Mesenchymal stem cell (in vitro differentiated cells and primary cell): ENCODE measurements at regions not wholly inside any gene's neighbourhood (a gene's known extent, or its start where the extent isn't known, plus 50 kb on each side); places are given as distances from the start of the nearest gene placed in this dataset.

Source experiments
- DNase-seq: peaks from one replicate; pipeline ENCODE4 v3.0.0-alpha.2; 2013
- H2AFZ ChIP-seq: one replicate; pipeline ENCODE4 v1.6.1; 2013; ENCODE audit warnings: low read depth, mild to moderate bottlenecking, control low read depth, inconsistent platforms, low read length, moderate library complexity
- H2AK5ac ChIP-seq: 2 replicates; pipeline ENCODE4 v1.6.1; 2013; ENCODE audit warnings: low read length, moderate library complexity, mild to moderate bottlenecking, inconsistent platforms; ENCODE audit not compliant: severe bottlenecking
- H2BK120ac ChIP-seq: one replicate; pipeline ENCODE4 v1.6.1; 2013; ENCODE audit warnings: low read depth, mild to moderate bottlenecking, inconsistent platforms, low read length, moderate library complexity
- H2BK12ac ChIP-seq, 2 experiments: one replicate each; pipeline ENCODE4 v1.6.1; 2013; ENCODE audit warnings: inconsistent platforms in 2 of 2, low read length in 2 of 2, mild to moderate bottlenecking in 2 of 2, moderate library complexity in 2 of 2, control low read depth in 1 of 2
- H2BK15ac ChIP-seq: one replicate; pipeline ENCODE4 v1.6.1; 2013; ENCODE audit warnings: mild to moderate bottlenecking, low read depth, inconsistent platforms; ENCODE audit not compliant: poor library complexity, severe bottlenecking
- H2BK5ac ChIP-seq: 2 replicates; pipeline ENCODE4 v1.6.1; 2013; ENCODE audit warnings: low read depth, mild to moderate bottlenecking, low read length, control low read depth, inconsistent platforms; ENCODE audit not compliant: poor library complexity, severe bottlenecking
- H3K14ac ChIP-seq, 2 experiments: one replicate each; pipeline ENCODE4 v1.6.1; 2013; ENCODE audit warnings: inconsistent platforms in 2 of 2, low read length in 2 of 2, control low read depth in 1 of 2, mild to moderate bottlenecking in 1 of 2, moderate library complexity in 1 of 2
- H3K18ac ChIP-seq, 2 experiments: one replicate each; pipeline ENCODE4 v1.6.1; 2013; ENCODE audit warnings: inconsistent platforms in 2 of 2, low read length in 2 of 2, control low read depth in 1 of 2, low read depth in 1 of 2, mild to moderate bottlenecking in 1 of 2
- H3K23ac ChIP-seq, 2 experiments: one replicate each; pipeline ENCODE4 v1.6.1; 2013; ENCODE audit warnings: inconsistent platforms in 2 of 2, low read length in 2 of 2, mild to moderate bottlenecking in 2 of 2, moderate library complexity in 2 of 2, control low read depth in 1 of 2
- H3K27ac ChIP-seq: 2 replicates; pipeline ENCODE4 v1.5.1; 2013; ENCODE audit warnings: mild to moderate bottlenecking, moderate library complexity, low read length, control low read depth, inconsistent platforms; ENCODE audit not compliant: poor library complexity, severe bottlenecking
- H3K27me3 ChIP-seq, 2 experiments: 2 replicates each; pipeline versions ENCODE4 v1.6.1 to v1.7.0; 2013; ENCODE audit warnings: low read length in 2 of 2, mild to moderate bottlenecking in 2 of 2, moderate library complexity in 2 of 2, control low read depth in 1 of 2, inconsistent platforms in 1 of 2; ENCODE audit not compliant: control insufficient read depth in 1 of 2, insufficient read depth in 1 of 2
- H3K36me3 ChIP-seq, 2 experiments: 2 replicates each; pipeline versions ENCODE4 v1.6.1 to v1.7.0; 2013; ENCODE audit warnings: low read length in 2 of 2, control low read depth in 1 of 2, inconsistent platforms in 1 of 2, low read depth in 1 of 2, mild to moderate bottlenecking in 1 of 2; ENCODE audit not compliant: insufficient read depth in 2 of 2, control insufficient read depth in 1 of 2
- H3K4ac ChIP-seq, 2 experiments: one replicate each; pipeline ENCODE4 v1.6.1; 2013; ENCODE audit warnings: inconsistent platforms in 2 of 2, low read length in 2 of 2, mild to moderate bottlenecking in 2 of 2, moderate library complexity in 2 of 2, control low read depth in 1 of 2, low read depth in 1 of 2
- H3K4me1 ChIP-seq: 2 replicates; pipeline ENCODE4 v1.6.1; 2013; ENCODE audit warnings: low read depth, low read length, control low read depth; ENCODE audit not compliant: control insufficient read depth, insufficient read depth
- H3K4me2 ChIP-seq: 2 replicates; pipeline ENCODE4 v1.6.1; 2013; ENCODE audit warnings: low read length, mild to moderate bottlenecking, inconsistent platforms; ENCODE audit not compliant: poor library complexity, severe bottlenecking
- H3K4me3 ChIP-seq, 2 experiments: 2 replicates each; pipeline versions ENCODE4 v1.5.1 to v1.7.0; 2013; ENCODE audit warnings: low read length in 2 of 2, mild to moderate bottlenecking in 2 of 2, control low read depth in 1 of 2, low read depth in 1 of 2; ENCODE audit not compliant: insufficient read depth in 1 of 2
- H3K79me1 ChIP-seq: replicated peaks from 2 replicates; pipeline ENCODE4 v1.6.1; 2013; ENCODE audit warnings: mild to moderate bottlenecking, control low read depth, low read length, inconsistent platforms; ENCODE audit not compliant: poor library complexity, severe bottlenecking
- H3K9ac ChIP-seq: 2 replicates; pipeline ENCODE4 v1.7.0; 2013; ENCODE audit warnings: mild to moderate bottlenecking, low read length, moderate library complexity
- H3K9me3 ChIP-seq: 2 replicates; pipeline ENCODE4 v1.7.0; 2013; ENCODE audit warnings: mild to moderate bottlenecking, low read length; ENCODE audit not compliant: control insufficient read depth
- H4K8ac ChIP-seq: one replicate; pipeline ENCODE4 v1.6.1; 2013; ENCODE audit warnings: inconsistent platforms, mild to moderate bottlenecking, low read length, moderate library complexity
- H4K91ac ChIP-seq: one replicate; pipeline ENCODE4 v1.6.1; 2013; ENCODE audit warnings: mild to moderate bottlenecking, low read length, inconsistent platforms
- WGBS: methylation state at CpG from one replicate; pipeline ENCODE4 v1.1.7; 2013; ENCODE audit warnings: mixed read lengths; 5-methylcytosine and 5-hydroxymethylcytosine counted together

GRCh38 chr1:37137601-37138000, 103.3 kb upstream of the GRIK3 start:
- no peak overlapping the region for H3K4me3 ChIP-seq
- no peak overlapping the region for H4K91ac ChIP-seq
- no peak overlapping the region for H2AK5ac ChIP-seq
- H3K4me2 ChIP-seq = no peak overlapping the region
- no peaks in the 10 kb centered on the region for H3K36me3 ChIP-seq
- no peak overlapping the region for H2BK120ac ChIP-seq
- H3K79me1 ChIP-seq = no peaks in the 10 kb centered on the region
- WGBS = 88% methylated on average over 4 of the region's 4 CpGs
- no peak overlapping the region for H2BK12ac ChIP-seq
- no peaks in the 10 kb centered on the region for H3K9me3 ChIP-seq
- no peak overlapping the region for H2BK5ac ChIP-seq
- H3K23ac ChIP-seq = no peak overlapping the region
- H3K14ac ChIP-seq = no peak overlapping the region
- no peak overlapping the region for H4K8ac ChIP-seq
- H3K4ac ChIP-seq = no peak overlapping the region
- DNase-seq = no peak
- no peaks in the 10 kb centered on the region for H3K27me3 ChIP-seq
- no peak overlapping the region for H2AFZ ChIP-seq
- H3K4me1 ChIP-seq = no peaks in the 10 kb centered on the region
- H3K27ac ChIP-seq = no peak overlapping the region
- no peak overlapping the region for H2BK15ac ChIP-seq
- H3K9ac ChIP-seq = no peak overlapping the region
- H3K18ac ChIP-seq = no peak overlapping the region

GRCh38 chr1:37143800-37144199, 109.5 kb upstream of the GRIK3 start:
- WGBS = 38% methylated on average over 2 of the region's 5 CpGs
- Histone ChIP-seq H2BK5ac (no peak overlapping the region), H3K4me3 (no peak overlapping the region), H3K27me3 (no peaks in the 10 kb centered on the region), H3K4me1 (no peaks in the 10 kb centered on the region), H3K23ac (no peak overlapping the region), H3K36me3 (no peaks in the 10 kb centered on the region), H4K8ac (no peak overlapping the region), H3K9ac (no peak overlapping the region), H2BK120ac (no peak overlapping the region), H2BK15ac (no peak overlapping the region), H3K4me2 (no peak overlapping the region), H3K4ac (no peak overlapping the region), H2AK5ac (no peak overlapping the region), H2BK12ac (no peak overlapping the region), H3K27ac (no peak overlapping the region), H3K9me3 (no peaks in the 10 kb centered on the region), H2AFZ (no peak overlapping the region), H3K18ac (no peak overlapping the region), H3K79me1 (no peaks in the 10 kb centered on the region), H4K91ac (no peak overlapping the region), H3K14ac (no peak overlapping the region)
- no peak for DNase-seq

DNA sequence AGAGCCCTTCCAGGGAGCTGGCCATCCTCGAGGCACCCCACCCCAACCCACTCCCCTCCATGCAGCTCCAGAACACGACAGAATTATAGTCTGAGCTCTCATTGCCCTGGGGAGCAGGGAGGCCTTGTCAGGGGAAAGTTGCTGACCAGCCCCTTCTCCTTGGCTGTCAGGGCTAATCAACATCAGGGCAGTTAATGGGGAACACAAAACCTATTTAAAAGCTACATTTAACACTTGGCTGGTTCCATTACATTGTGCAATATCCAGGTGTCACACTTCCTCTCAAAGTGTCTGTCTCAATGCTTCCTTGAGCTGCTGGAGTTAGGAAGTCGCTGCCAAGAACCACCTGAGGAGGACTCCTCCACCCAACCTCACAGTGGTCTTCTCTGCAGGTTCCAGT, 111.8 kb upstream of the GRIK3 start:
- no peak overlapping the region for H3K9ac ChIP-seq
- no peak overlapping the region for H2AFZ ChIP-seq
- H3K4ac ChIP-seq = no peak overlapping the region
- no peak overlapping the region for H3K18ac ChIP-seq
- no peak for DNase-seq
- H2BK120ac ChIP-seq = no peak overlapping the region
- no peak overlapping the region for H2BK12ac ChIP-seq
- no peak overlapping the region for H4K8ac ChIP-seq
- no peak overlapping the region for H4K91ac ChIP-seq
- H3K4me3 ChIP-seq = no peak overlapping the region
- no peaks in the 10 kb centered on the region for H3K4me1 ChIP-seq
- H2BK15ac ChIP-seq = no peak overlapping the region
- no peak overlapping the region for H2BK5ac ChIP-seq
- H3K14ac ChIP-seq = no peak overlapping the region
- H3K27ac ChIP-seq = no peak overlapping the region
- H3K36me3 ChIP-seq = no peaks in the 10 kb centered on the region
- no peak overlapping the region for H3K23ac ChIP-seq
- H3K4me2 ChIP-seq = no peak overlapping the region
- no peaks in the 10 kb centered on the region for H3K27me3 ChIP-seq
- no peak overlapping the region for H2AK5ac ChIP-seq
- WGBS = 38% methylated on average over 3 of the region's 3 CpGs
- no peaks in the 10 kb centered on the region for H3K9me3 ChIP-seq
- no peaks in the 10 kb centered on the region for H3K79me1 ChIP-seq

GRCh38 chr1:37147392-37147831, 113.1 kb upstream of the GRIK3 start:
- 67% methylated on average over 2 of the region's 2 CpGs for WGBS
- Histone ChIP-seq H3K9me3 (no peaks in the 10 kb centered on the region), H3K23ac (no peak overlapping the region)

More at GRCh38 chr1:37147392-37147831, 113.1 kb upstream of the GRIK3 start:
- Histone ChIP-seq H4K91ac (no peak overlapping the region), H3K4ac (no peak overlapping the region), H3K36me3 (no peaks in the 10 kb centered on the region), H2BK120ac (no peak overlapping the region), H3K27ac (no peak overlapping the region), H2AFZ (no peak overlapping the region), H2BK15ac (no peak overlapping the region), H4K8ac (no peak overlapping the region), H3K14ac (no peak overlapping the region), H2BK12ac (no peak overlapping the region), H2BK5ac (no peak overlapping the region), H3K4me3 (no peak overlapping the region), H3K4me1 (no peaks in the 10 kb centered on the region), H3K79me1 (no peaks in the 10 kb centered on the region), H3K27me3 (no peaks in the 10 kb centered on the region), H3K9ac (no peak overlapping the region), H3K18ac (no peak overlapping the region), H3K4me2 (no peak overlapping the region), H2AK5ac (no peak overlapping the region)
- no peak for DNase-seq
